ENCODE measurements at regions not wholly inside any gene's neighbourhood (a gene's known extent, or its start where the extent isn't known, plus 50 kb on each side); places are given as distances from the start of the nearest gene placed in this dataset.
A peak's percentile ranks its signal among the peaks of the same experiment; 100 is the strongest.

DNA sequence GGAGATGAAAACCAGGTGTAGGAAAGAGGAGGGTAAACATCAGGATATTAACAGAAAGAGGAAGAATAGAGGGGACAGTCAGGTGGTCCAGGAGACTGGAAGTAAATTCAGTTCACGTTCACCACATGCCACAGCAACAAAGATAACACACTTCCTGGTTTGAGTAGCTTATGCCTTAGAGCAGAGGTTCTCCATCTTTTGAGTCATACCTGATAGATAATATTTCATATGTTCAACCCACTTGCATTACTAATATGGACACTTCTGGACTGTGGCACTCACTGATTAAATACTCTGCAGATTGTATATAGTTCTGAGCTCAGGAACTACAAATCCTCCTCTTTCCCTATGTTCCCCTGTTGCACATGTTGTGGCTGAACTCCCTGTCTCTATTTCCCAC, 179.9 kb upstream of the NR3C1 start:
- no peak for DNase-seq (ENCODE audit: low read depth)
- TF ChIP-seq, protein P1, sequence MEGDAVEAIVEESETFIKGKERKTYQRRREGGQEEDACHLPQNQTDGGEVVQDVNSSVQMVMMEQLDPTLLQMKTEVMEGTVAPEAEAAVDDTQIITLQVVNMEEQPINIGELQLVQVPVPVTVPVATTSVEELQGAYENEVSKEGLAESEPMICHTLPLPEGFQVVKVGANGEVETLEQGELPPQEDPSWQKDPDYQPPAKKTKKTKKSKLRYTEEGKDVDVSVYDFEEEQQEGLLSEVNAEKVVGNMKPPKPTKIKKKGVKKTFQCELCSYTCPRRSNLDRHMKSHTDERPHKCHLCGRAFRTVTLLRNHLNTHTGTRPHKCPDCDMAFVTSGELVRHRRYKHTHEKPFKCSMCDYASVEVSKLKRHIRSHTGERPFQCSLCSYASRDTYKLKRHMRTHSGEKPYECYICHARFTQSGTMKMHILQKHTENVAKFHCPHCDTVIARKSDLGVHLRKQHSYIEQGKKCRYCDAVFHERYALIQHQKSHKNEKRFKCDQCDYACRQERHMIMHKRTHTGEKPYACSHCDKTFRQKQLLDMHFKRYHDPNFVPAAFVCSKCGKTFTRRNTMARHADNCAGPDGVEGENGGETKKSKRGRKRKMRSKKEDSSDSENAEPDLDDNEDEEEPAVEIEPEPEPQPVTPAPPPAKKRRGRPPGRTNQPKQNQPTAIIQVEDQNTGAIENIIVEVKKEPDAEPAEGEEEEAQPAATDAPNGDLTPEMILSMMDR (IDR thresholded peaks at IDR 0.05; ENCODE audit: insufficient read depth, low read depth, low read length) = no peak
- H3K4me3 ChIP-seq (ENCODE audit: low read depth, low read length) = no peak overlapping the region

DNA sequence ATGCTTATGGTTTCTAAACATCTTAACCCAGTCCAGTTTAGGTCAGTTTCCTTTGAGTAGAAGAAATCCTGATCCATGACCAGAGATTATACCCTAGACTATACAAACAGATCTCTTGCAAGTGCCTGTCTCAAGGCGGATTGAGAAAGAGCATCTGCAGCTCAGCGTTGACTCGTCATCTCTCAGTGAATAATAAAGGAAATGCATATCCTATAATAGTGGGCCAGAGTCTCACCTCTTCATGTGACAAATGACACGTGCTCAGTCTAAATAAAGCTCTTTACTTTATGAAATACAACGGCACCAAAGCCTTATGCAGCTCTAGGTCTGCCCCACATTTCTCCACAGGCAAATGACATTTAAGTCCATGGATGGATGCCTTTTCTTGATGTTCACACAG, 179.4 kb upstream of the NR3C1 start:
- peak; percentile 46 for DNase-seq (ENCODE audit: low read depth)
- TF ChIP-seq, protein P1 (IDR thresholded peaks at IDR 0.05; ENCODE audit: insufficient read depth, low read depth, low read length) = no peak
- no peak overlapping the region for H3K4me3 ChIP-seq (ENCODE audit: low read depth, low read length)

DNA sequence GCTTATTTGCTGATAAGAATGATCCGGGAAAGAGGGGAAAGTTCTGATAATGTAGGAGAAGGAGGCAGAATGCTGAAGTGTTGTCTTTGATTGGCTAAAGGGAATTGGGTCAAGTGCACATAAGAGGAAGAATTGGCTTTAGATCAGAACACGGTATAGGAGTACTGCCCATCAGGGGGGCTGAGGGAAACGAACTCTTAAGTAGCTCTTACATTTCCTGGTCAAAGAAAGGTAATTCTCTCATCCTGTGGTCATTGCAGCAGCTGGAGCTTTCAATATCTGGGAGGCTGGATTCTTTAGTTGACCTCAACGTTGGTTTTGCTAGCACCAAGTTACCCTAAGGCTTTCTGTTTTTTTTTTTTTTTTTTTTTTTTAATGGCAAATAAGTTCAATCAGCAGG, 178.7 kb upstream of the NR3C1 start:
- no peak overlapping the region for H3K4me3 ChIP-seq (ENCODE audit: low read depth, low read length)
- no peak for DNase-seq (ENCODE audit: low read depth)
- TF ChIP-seq, protein P1 (IDR thresholded peaks at IDR 0.05; ENCODE audit: insufficient read depth, low read depth, low read length) = no peak

DNA sequence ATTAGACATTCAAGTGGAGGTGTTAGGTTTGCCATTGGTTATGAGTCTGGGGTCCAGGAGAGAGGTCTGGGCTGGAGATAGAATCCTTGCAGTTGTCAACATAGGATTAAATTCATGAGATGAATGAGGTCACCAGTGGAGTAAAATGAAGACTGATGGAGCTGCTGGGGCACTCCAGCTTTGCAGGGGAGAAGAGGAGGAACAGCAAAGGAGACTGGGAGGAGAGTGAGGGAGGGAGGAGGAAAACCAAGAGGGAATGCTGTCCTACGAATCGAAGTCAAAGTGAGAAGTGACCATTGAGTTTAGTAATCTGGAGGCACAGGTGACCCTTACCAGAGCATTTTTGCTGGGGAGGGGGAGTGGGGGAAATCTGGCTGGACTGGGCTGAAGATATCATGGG, 178.2 kb upstream of the NR3C1 start:
- TF ChIP-seq, protein P1 (IDR thresholded peaks at IDR 0.05; ENCODE audit: insufficient read depth, low read depth, low read length) = no peak
- no peak overlapping the region for H3K4me3 ChIP-seq (ENCODE audit: low read depth, low read length)
- DNase-seq (ENCODE audit: low read depth) = no peak

DNA sequence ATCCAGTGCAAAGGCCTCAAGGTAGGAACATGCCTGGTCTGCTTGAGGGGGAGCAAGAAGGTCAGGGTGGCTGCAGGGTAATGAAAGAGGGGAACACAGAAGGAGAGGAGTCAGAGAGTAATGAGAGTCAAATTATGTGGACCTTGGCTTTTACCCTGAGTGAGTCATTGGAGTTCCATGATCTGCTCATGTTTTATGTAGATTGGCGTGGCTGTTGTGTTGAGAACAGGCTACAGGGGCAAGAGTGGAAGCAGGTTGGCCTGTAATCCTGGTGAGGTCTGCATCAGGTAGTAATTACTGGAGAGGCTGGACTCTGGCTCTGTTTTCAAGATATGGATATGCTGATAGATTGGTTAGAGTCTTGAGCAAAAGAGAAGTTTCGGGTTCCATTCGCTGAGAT, 177.7 kb upstream of the NR3C1 start:
- TF ChIP-seq, protein P1 (IDR thresholded peaks at IDR 0.05; ENCODE audit: insufficient read depth, low read depth, low read length) = no peak
- no peak for DNase-seq (ENCODE audit: low read depth)
- H3K4me3 ChIP-seq (ENCODE audit: low read depth, low read length) = no peak overlapping the region

DNA sequence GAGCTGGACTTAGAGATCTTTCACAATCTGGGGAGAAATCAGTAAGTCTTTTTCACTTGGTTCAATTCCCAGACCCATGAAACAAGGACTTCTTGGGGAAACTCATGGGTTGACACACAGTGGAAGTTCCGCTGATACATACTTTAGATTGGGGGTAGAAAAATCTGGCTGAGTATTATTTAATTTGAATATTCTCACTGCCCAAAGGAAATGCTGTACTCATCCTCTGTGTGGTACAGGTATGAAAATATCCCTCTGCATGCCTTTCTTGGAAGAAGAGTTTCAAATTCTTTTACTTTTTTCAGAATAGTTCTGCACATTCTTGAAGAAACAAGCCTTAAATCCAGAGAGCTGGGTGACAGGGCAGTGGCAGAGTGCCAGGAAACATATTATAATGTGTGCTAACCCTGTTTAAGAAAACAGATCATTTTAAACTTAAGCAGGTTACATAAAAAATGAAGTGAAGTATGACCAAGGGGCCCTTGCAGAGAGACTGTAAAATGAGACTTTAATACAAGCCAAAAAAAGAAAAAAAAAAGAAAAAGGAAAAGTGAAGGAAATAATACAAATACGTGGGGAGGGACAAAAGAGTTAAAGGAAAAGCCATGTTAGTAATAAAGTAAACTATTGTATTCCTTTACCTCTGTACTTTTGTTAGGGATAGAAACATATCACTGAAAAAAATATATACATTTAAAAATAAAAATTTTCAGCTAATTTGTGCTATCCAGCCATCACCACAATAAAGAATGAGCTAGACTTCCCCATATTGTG, 173.4 kb upstream of the NR3C1 start:
- no peak overlapping the region for H3K4me3 ChIP-seq (ENCODE audit: low read depth, low read length)
- peak; percentile 67 for DNase-seq (ENCODE audit: low read depth)
- TF ChIP-seq, protein P1 (IDR thresholded peaks at IDR 0.05; ENCODE audit: insufficient read depth, low read depth, low read length) = no peak

DNA sequence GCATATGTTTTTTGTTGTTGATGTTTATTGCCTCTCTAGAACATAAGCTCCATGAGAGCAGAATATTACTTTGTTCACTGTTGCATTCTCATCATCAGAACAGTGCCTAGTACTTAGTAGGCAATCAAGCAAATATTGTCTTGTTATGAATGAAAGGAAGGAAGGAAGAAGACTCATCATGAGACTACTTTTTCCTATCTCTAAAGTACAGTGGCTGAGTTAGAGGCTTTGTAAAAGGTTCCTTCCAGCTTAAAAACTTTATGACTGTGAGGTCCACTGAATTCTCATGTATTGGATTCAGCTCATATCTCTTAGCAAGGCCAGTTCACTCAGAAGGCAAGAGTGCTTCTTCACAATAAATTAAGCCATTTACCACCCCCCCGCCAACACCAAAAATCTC, 171.8 kb upstream of the NR3C1 start:
- DNase-seq (ENCODE audit: low read depth) = no peak
- TF ChIP-seq, protein P1 (IDR thresholded peaks at IDR 0.05; ENCODE audit: insufficient read depth, low read depth, low read length) = no peak
- H3K4me3 ChIP-seq (ENCODE audit: low read depth, low read length) = no peak overlapping the region

All from fibroblast of villous mesenchyme (primary cell).